ENCODE measurements at regions not wholly inside any gene's neighbourhood (a gene's known extent, or its start where the extent isn't known, plus 50 kb on each side); places are given as distances from the start of the nearest gene placed in this dataset.

DNA sequence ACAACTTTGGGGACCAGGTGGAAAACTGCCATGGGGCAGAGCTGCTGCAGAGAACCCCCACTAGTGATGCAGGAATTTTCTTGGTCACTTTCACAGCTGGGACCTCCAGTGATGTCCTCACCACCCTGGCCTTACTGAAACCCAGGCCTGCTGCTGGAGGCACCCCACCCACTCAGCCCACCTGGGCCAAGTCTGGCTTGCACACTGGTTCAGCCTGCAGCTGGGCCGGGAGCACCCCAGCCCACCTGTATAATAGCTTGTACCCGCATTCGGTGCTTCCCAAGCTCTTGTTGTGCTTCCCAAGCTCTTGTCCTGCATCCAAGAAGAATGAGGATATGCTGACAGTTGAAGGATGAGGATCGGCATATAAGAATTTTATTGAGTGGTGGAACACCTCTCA, 86.4 kb upstream of the ZMAT1 start:
- no peak for TF ChIP-seq IKZF1 (conservative IDR thresholded peaks at IDR 0.05)
- TF ChIP-seq POLR2AphosphoS2 (IDR thresholded peaks at IDR 0.05; ENCODE audit: low read depth, low read length), result no peak
- no peak for TF ChIP-seq USF2 (IDR thresholded peaks at IDR 0.05; ENCODE audit: borderline replicate concordance, low read depth, low read length)
- no peak for TF ChIP-seq REST (IDR thresholded peaks at IDR 0.05; ENCODE audit: low read depth, low read length)
